B cell (primary cell): ENCODE measurements at regions not wholly inside any gene's neighbourhood (a gene's known extent, or its start where the extent isn't known, plus 50 kb on each side); places are given as distances from the start of the nearest gene placed in this dataset.

ENCODE experiments used
- ATAC-seq: fragments of 200-7000 bp; cut with Tn5 transposase; one replicate; pipeline ENCODE4 v1.10.0; 2021; ENCODE audit warnings: low read depth, mild to moderate bottlenecking, moderate number of reproducible peaks, moderate library complexity
- CTCF ChIA-PET: fragments of 350-600 bp; sonication (Branson Sonifier 250); formaldehyde crosslinking; loops from one replicate; lab custom pipeline; 2021; ENCODE audit warnings: antibody characterized with exemption, inconsistent platforms; lab: Charles Lee
- POLR2A ChIA-PET: fragments of 350-600 bp; sonication (Branson Sonifier 250); formaldehyde crosslinking; loops from one replicate; lab custom pipeline; 2021; ENCODE audit warnings: antibody characterized with exemption; lab: Charles Lee
- DNase-seq: peaks from one replicate; pipeline ENCODE4 v3.0.0; 2013
- H2AFZ ChIP-seq: 2 replicates; pipeline ENCODE4 v1.6.1; 2012; ENCODE audit warnings: mild to moderate bottlenecking, low read depth, low read length; ENCODE audit not compliant: insufficient read depth, poor library complexity, severe bottlenecking
- H3K27ac ChIP-seq, 2 donors: 1 replicate in 1 of 2; 2 replicates in 1 of 2; pipeline ENCODE4 v1.5.1; 2012 to 2013; ENCODE audit warnings: low read length in 2 of 2, mild to moderate bottlenecking in 2 of 2, moderate library complexity in 1 of 2
- H3K27me3 ChIP-seq, 4 experiments: fragments of 200-600 bp in 1 of 4; sonication (generic) in 1 of 4; replicated peaks in 1 of 4; 1 replicate in 2 of 4; 2 replicates in 2 of 4; pipeline versions ENCODE4 v1.6.1 to v1.7.0; 2013 to 2016; ENCODE audit warnings: low read length in 3 of 4, mild to moderate bottlenecking in 2 of 4, mixed read lengths in 1 of 4, moderate library complexity in 1 of 4; ENCODE audit not compliant: insufficient read depth in 4 of 4, control insufficient read depth in 3 of 4; ENCODE audit errors: control extremely low read depth in 1 of 4
- H3K36me3 ChIP-seq, 2 experiments: replicated peaks in 1 of 2; 1 replicate in 1 of 2; 2 replicates in 1 of 2; pipeline versions ENCODE4 v1.6.1 to v1.7.1; 2013; ENCODE audit warnings: low read length in 1 of 2; ENCODE audit not compliant: insufficient read depth in 2 of 2, control insufficient read depth in 1 of 2; ENCODE audit errors: control extremely low read depth in 1 of 2, extremely low read depth in 1 of 2
- H3K4me1 ChIP-seq, 2 donors: fragments of 200-600 bp in 1 of 2; sonication (generic) in 1 of 2; 1 replicate in 1 of 2; 2 replicates in 1 of 2; pipeline versions ENCODE4 v1.5.1 to v1.6.1; 2013 to 2017; ENCODE audit warnings: low read length in 2 of 2; ENCODE audit not compliant: control insufficient read depth in 2 of 2, insufficient read depth in 2 of 2
- H3K4me2 ChIP-seq: replicated peaks from 2 replicates; pipeline ENCODE3; 2012; ENCODE audit warnings: mild to moderate bottlenecking, low read depth, low read length; ENCODE audit not compliant: poor library complexity, severe bottlenecking
- H3K4me3 ChIP-seq, 5 experiments: fragments of 200-600 bp in 1 of 5; sonication (generic) in 1 of 5; 1 replicate in 3 of 5; 2 replicates in 2 of 5; pipeline versions ENCODE4 v1.5.1 to v1.7.0; 2011 to 2016; ENCODE audit warnings: low read length in 4 of 5, mild to moderate bottlenecking in 4 of 5, low read depth in 2 of 5, control low read depth in 1 of 5, moderate library complexity in 1 of 5; ENCODE audit not compliant: insufficient read depth in 1 of 5; ENCODE audit errors: control extremely low read depth in 1 of 5, extremely low read depth in 1 of 5
- H3K79me2 ChIP-seq: fragments of 200-600 bp; sonication (generic); one replicate; pipeline ENCODE4 v1.6.0; 2016; ENCODE audit warnings: low read length; ENCODE audit not compliant: control insufficient read depth, insufficient read depth
- H3K9ac ChIP-seq: fragments of 200-600 bp; sonication (generic); 2 replicates; pipeline ENCODE4 v1.6.1; 2017; ENCODE audit warnings: mild to moderate bottlenecking, low read length, moderate library complexity
- H3K9me3 ChIP-seq, 3 donors: one replicate each; pipeline versions ENCODE4 v1.6.1 to v1.7.1; 2013; ENCODE audit warnings: low read length in 2 of 3; ENCODE audit not compliant: control insufficient read depth in 2 of 3, insufficient read depth in 1 of 3; ENCODE audit errors: control extremely low read depth in 1 of 3
- H4K20me1 ChIP-seq: 2 replicates; pipeline ENCODE4 v1.6.0; 2012; ENCODE audit warnings: mild to moderate bottlenecking, low read length; ENCODE audit not compliant: insufficient read depth, control insufficient read depth, poor library complexity, severe bottlenecking
- H3K27ac Mint-ChIP-seq: one replicate; pipeline ENCODE4 v1.8.0; 2021; ENCODE audit warnings: mixed read lengths
- H3K27me3 Mint-ChIP-seq: one replicate; pipeline ENCODE4 v1.8.0; 2021; ENCODE audit warnings: mixed read lengths
- H3K4me1 Mint-ChIP-seq: one replicate; pipeline ENCODE4 v1.8.0; 2021; ENCODE audit warnings: mixed read lengths
- H3K4me3 Mint-ChIP-seq: one replicate; pipeline ENCODE4 v1.8.0; 2021; ENCODE audit warnings: mixed read lengths
- H3K9me3 Mint-ChIP-seq: one replicate; pipeline ENCODE4 v1.8.0; 2022; ENCODE audit warnings: mixed read lengths; ENCODE audit not compliant: insufficient read depth
- CTCF ChIP-seq: fragments of 200-600 bp; IDR thresholded peaks from one replicate; pipeline ENCODE4 v1.8.0; 2022; ENCODE audit warnings: antibody characterized with exemption, mild to moderate bottlenecking
- EZH2 ChIP-seq: IDR thresholded peaks from 2 replicates; pipeline ENCODE4 v1.6.1; 2012; ENCODE audit warnings: borderline replicate concordance, low read depth, mild to moderate bottlenecking, moderate library complexity, low read length; ENCODE audit not compliant: insufficient read depth, poor library complexity, severe bottlenecking
- WGBS: methylation state at CpG from one replicate; pipeline ENCODE4 v1.1.5; 2013; ENCODE audit warnings: missing lambda C conversion rate; ENCODE audit not compliant: insufficient coverage; 5-methylcytosine and 5-hydroxymethylcytosine counted together
- intact Hi-C: fragments of 100-400 bp; cut with micrococcal nuclease; formaldehyde crosslinking; loops from one replicate; pipeline ENCODE4 v1.10.0; 2022

- ATAC-seq (no peak), DNase-seq (no peak)
- no peak overlapping the region for H3K4me3 ChIP-seq
- H3K27ac ChIP-seq: no peak overlapping the region
- ChIA-PET POLR2A (no interaction called here), CTCF (no interaction called here)
- H3K4me1 ChIP-seq: no peaks in the 10 kb centered on the region
- Mint-ChIP-seq H3K4me3 (no peak overlapping the region), H3K9me3 (no peaks in the 10 kb centered on the region), H3K4me1 (no peaks in the 10 kb centered on the region), H3K27ac (no peak overlapping the region), H3K27me3 (peaks cover 31% of the 10 kb centered on the region)
- H4K20me1 ChIP-seq: no peaks in the 10 kb centered on the region
- H3K79me2 ChIP-seq: no peaks in the 10 kb centered on the region
- no peak overlapping the region for H3K4me2 ChIP-seq
- H3K9ac ChIP-seq: no peak overlapping the region
- H2AFZ ChIP-seq: no peak overlapping the region
- intact Hi-C loops: no loop called here
- WGBS: no CpG with 5 or more reads among the region's 7 CpGs
- no peaks in the 10 kb centered on the region for H3K9me3 ChIP-seq
- H3K36me3 ChIP-seq: no peaks in the 10 kb centered on the region
- TF ChIP-seq CTCF: no peak
- no peak for TF ChIP-seq EZH2
- peaks cover 0 to 10% (median 0%) of the 10 kb centered on the region in 4 experiments for H3K27me3 ChIP-seq
These were observed 100.6 kb downstream of the LIPG start for GRCh38 chr18:49662506-49662905.

GRCh38 chr18:49658823-49659404, 97.1 kb downstream of the LIPG start:
- H3K9ac ChIP-seq: no peak overlapping the region
- ATAC-seq (no peak), DNase-seq (no peak)
- H4K20me1 ChIP-seq: no peaks in the 10 kb centered on the region
- ChIA-PET CTCF (interaction anchor here (0.5 kb wide), 1 partner anchor 537 kb away, joined by 3 read pairs; no protein-coding TSS in a partner anchor), POLR2A (no interaction called here)
- H3K27me3 Mint-ChIP-seq: peaks cover 17% of the 10 kb centered on the region
- no peak overlapping the region for H3K4me3 Mint-ChIP-seq
- H3K9me3 Mint-ChIP-seq: no peaks in the 10 kb centered on the region
- no peak overlapping the region for H2AFZ ChIP-seq
- no peak overlapping the region for H3K4me3 ChIP-seq
- intact Hi-C loops: no loop called here
- no peak overlapping the region for H3K27ac Mint-ChIP-seq
- H3K4me1 ChIP-seq: no peaks in the 10 kb centered on the region
- H3K4me2 ChIP-seq: no peak overlapping the region
- WGBS: 61% methylated on average over 2 of the region's 6 CpGs
- H3K27ac ChIP-seq: no peak overlapping the region
- TF ChIP-seq EZH2: no peak
- no peak for TF ChIP-seq CTCF
- H3K79me2 ChIP-seq: no peaks in the 10 kb centered on the region
- no peaks in the 10 kb centered on the region for H3K4me1 Mint-ChIP-seq
- no peaks in the 10 kb centered on the region for H3K9me3 ChIP-seq
- H3K27me3 ChIP-seq: peaks cover 0 to 5% (median 0%) of the 10 kb centered on the region in 4 experiments
- no peaks in the 10 kb centered on the region for H3K36me3 ChIP-seq
